ENCODE measurements at regions not wholly inside any gene's neighbourhood (a gene's known extent, or its start where the extent isn't known, plus 50 kb on each side); places are given as distances from the start of the nearest gene placed in this dataset.
"Not testable (repeated sequence)": the region's sequence is repeated elsewhere in the genome, so short reads cannot be mapped to it uniquely, and the experiment has no call there.

DNA sequence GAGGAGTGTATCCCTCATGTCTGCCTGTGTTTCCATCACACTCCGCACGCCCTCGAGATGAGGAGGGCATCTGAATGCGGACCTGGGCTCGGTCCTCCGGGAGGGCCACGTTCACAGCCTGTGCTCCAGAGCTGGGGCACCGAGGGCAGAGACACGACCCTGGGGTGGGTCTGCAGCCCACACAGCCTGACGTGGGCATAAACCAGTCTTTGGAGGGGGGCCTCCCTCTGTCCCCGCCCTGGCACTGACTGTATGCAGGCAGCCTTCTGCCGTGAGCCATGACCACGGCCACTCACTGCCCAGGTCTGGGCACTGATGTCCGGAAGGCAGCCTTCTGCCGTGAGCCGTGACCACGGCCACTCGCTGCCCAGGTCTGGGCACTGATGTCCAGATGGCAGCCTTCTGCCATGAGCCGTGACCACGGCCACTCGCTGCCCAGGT is 1425.1 kb downstream of the BRD1 start:
- H3K9me3 ChIP-seq (ENCODE audit: control extremely low read depth in 1 of 3, control insufficient read depth in 2 of 3, insufficient read depth in 1 of 3, low read length in 2 of 3): peaks cover 0 to 3% (median 0%) of the 10 kb centered on the region in 3 donors
- H3K9ac ChIP-seq (ENCODE audit: low read length): no peak overlapping the region
- no peak overlapping the region for H3K4me2 ChIP-seq (replicated peaks; ENCODE audit: low read depth, low read length, poor library complexity, severe bottlenecking)
- Mint-ChIP-seq H3K4me3 (no peak overlapping the region), H3K9me3 (ENCODE audit: insufficient read depth) (no peaks in the 10 kb centered on the region), H3K4me1 (no peaks in the 10 kb centered on the region), H3K27me3 (peaks cover 21% of the 10 kb centered on the region), H3K27ac (no peak overlapping the region)
- 89% methylated on average over 21 of the region's 21 CpGs for WGBS (ENCODE audit: insufficient coverage)
- H3K4me1 ChIP-seq (ENCODE audit: control insufficient read depth in 2 of 2, insufficient read depth in 2 of 2, low read length in 2 of 2): no peaks in the 10 kb centered on the region
- ATAC-seq (ENCODE audit: low read depth) (no peak), DNase-seq (no peak)
- POLR2A ChIA-PET: no interaction called here
- no peak overlapping the region for H3K27ac ChIP-seq (ENCODE audit: low read length in 2 of 2)
- H3K27me3 ChIP-seq (replicated peaks in 1 of 4; ENCODE audit: control extremely low read depth in 1 of 4, control insufficient read depth in 3 of 4, insufficient read depth in 4 of 4, low read length in 3 of 4): no peaks in the 10 kb centered on the region
- intact Hi-C loops (cut with micrococcal nuclease): no loop called here
- H3K4me3 ChIP-seq (ENCODE audit: control extremely low read depth in 1 of 5, extremely low read depth in 1 of 5, insufficient read depth in 1 of 5, low read depth in 2 of 5, low read length in 4 of 5): no peak overlapping the region
- H2AFZ ChIP-seq (ENCODE audit: insufficient read depth, low read depth, low read length, poor library complexity, severe bottlenecking): no peak overlapping the region
- H3K36me3 ChIP-seq (replicated peaks in 1 of 2; ENCODE audit: control extremely low read depth in 1 of 2, control insufficient read depth in 1 of 2, extremely low read depth in 1 of 2, insufficient read depth in 2 of 2, low read length in 1 of 2): no peaks in the 10 kb centered on the region
- no peak for TF ChIP-seq EZH2 (IDR thresholded peaks at IDR 0.05; ENCODE audit: borderline replicate concordance, insufficient read depth, low read depth, low read length, poor library complexity, severe bottlenecking)
- no peak for TF ChIP-seq CTCF (IDR thresholded peaks at IDR 0.05)
- CTCF ChIA-PET: no interaction called here
- H3K79me2 ChIP-seq (ENCODE audit: control insufficient read depth, insufficient read depth, low read length): no peaks in the 10 kb centered on the region
- no peaks in the 10 kb centered on the region for H4K20me1 ChIP-seq (ENCODE audit: control insufficient read depth, insufficient read depth, low read length, poor library complexity, severe bottlenecking)

DNA sequence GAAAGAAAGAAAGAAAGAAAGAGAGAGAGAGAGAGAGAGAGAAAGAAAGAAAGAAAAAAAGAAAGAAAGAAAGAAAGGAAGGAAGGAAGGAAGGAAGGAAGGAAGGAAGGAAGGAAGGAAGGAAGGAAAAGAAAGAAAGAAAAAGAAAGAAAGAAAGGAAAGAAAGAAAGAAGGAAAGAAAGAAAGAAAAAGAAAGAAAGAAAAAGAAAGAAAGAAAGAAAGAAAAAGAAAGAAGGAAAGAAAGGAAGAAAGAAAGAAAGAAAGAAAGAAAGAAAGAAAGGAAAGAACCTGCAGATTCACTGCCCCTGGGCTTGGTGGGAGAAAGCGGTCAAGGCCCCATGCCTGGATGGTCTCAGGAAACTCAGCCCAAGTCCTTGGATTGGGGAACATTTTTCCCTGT is 1426.2 kb downstream of the BRD1 start:
- H3K4me3 Mint-ChIP-seq; DNase-seq; H3K4me1 Mint-ChIP-seq; H3K4me2 ChIP-seq (replicated peaks; ENCODE audit: low read depth, low read length, poor library complexity, severe bottlenecking); H3K27ac ChIP-seq (ENCODE audit: low read length in 2 of 2); H3K36me3 ChIP-seq (replicated peaks in 1 of 2; ENCODE audit: control extremely low read depth in 1 of 2, control insufficient read depth in 1 of 2, extremely low read depth in 1 of 2, insufficient read depth in 2 of 2, low read length in 1 of 2); H3K27me3 ChIP-seq (replicated peaks in 1 of 4; ENCODE audit: control extremely low read depth in 1 of 4, control insufficient read depth in 3 of 4, insufficient read depth in 4 of 4, low read length in 3 of 4); H3K4me3 ChIP-seq (ENCODE audit: control extremely low read depth in 1 of 5, extremely low read depth in 1 of 5, insufficient read depth in 1 of 5, low read depth in 2 of 5, low read length in 4 of 5); H3K9ac ChIP-seq (ENCODE audit: low read length); H3K79me2 ChIP-seq (ENCODE audit: control insufficient read depth, insufficient read depth, low read length); H4K20me1 ChIP-seq (ENCODE audit: control insufficient read depth, insufficient read depth, low read length, poor library complexity, severe bottlenecking); ATAC-seq (ENCODE audit: low read depth); H3K27ac Mint-ChIP-seq; H3K9me3 Mint-ChIP-seq (ENCODE audit: insufficient read depth); POLR2A ChIA-PET; CTCF ChIA-PET; H3K9me3 ChIP-seq (ENCODE audit: control extremely low read depth in 1 of 3, control insufficient read depth in 2 of 3, insufficient read depth in 1 of 3, low read length in 2 of 3); H2AFZ ChIP-seq (ENCODE audit: insufficient read depth, low read depth, low read length, poor library complexity, severe bottlenecking); intact Hi-C loops (cut with micrococcal nuclease); H3K4me1 ChIP-seq (ENCODE audit: control insufficient read depth in 2 of 2, insufficient read depth in 2 of 2, low read length in 2 of 2): not testable (repeated sequence)
- H3K27me3 Mint-ChIP-seq: peaks cover 21% of the 10 kb centered on the region
- WGBS (ENCODE audit: insufficient coverage): no CpG with 5 or more reads among the region's 1 CpG
